Fibroblast of pulmonary artery (primary cell): ENCODE measurements at regions not wholly inside any gene's neighbourhood (a gene's known extent, or its start where the extent isn't known, plus 50 kb on each side); places are given as distances from the start of the nearest gene placed in this dataset.

ENCODE experiments used
- DNase-seq: peaks from one replicate; pipeline ENCODE4 v3.0.0-alpha.2; 2010; ENCODE audit warnings: low read depth
- H3K4me3 ChIP-seq: replicated peaks from 2 replicates; pipeline ENCODE4 v1.5.1; 2011; ENCODE audit warnings: low read depth, mild to moderate bottlenecking, control low read depth, low read length, moderate library complexity
- TF ChIP-seq, protein P1 (sequence below): IDR thresholded peaks from 2 replicates; pipeline ENCODE4 v1.5.1; 2011; ENCODE audit warnings: mild to moderate bottlenecking, control low read depth, low read length, inconsistent platforms; ENCODE audit errors: missing control alignments

GRCh38 chr3:168608926-168609325 lies 513.2 kb upstream of the GOLIM4 start:
- DNase-seq, result no peak
- TF ChIP-seq, protein P1, sequence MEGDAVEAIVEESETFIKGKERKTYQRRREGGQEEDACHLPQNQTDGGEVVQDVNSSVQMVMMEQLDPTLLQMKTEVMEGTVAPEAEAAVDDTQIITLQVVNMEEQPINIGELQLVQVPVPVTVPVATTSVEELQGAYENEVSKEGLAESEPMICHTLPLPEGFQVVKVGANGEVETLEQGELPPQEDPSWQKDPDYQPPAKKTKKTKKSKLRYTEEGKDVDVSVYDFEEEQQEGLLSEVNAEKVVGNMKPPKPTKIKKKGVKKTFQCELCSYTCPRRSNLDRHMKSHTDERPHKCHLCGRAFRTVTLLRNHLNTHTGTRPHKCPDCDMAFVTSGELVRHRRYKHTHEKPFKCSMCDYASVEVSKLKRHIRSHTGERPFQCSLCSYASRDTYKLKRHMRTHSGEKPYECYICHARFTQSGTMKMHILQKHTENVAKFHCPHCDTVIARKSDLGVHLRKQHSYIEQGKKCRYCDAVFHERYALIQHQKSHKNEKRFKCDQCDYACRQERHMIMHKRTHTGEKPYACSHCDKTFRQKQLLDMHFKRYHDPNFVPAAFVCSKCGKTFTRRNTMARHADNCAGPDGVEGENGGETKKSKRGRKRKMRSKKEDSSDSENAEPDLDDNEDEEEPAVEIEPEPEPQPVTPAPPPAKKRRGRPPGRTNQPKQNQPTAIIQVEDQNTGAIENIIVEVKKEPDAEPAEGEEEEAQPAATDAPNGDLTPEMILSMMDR, result no peak
- no peak overlapping the region for H3K4me3 ChIP-seq

DNA sequence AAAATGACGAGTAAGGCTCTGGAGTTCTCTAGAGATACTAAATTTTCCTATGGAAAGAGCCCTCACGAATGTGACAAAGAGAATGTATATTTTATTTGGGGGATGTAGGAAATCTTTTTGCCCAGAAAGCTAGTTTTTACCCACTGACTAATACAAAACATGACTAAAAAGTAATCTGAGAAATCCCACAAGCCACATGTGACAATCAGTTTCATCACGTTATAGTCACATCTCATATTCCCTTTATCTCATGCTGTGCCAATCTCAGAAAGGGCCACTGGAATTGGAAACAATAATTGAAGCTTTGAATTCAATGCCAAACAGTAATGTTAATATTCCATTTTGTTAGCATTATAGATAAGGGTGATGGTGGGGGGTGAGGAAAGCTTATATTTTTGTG lies 509.0 kb upstream of the GOLIM4 start:
- no peak for DNase-seq
- no peak overlapping the region for H3K4me3 ChIP-seq
- TF ChIP-seq, protein P1, result no peak

DNA sequence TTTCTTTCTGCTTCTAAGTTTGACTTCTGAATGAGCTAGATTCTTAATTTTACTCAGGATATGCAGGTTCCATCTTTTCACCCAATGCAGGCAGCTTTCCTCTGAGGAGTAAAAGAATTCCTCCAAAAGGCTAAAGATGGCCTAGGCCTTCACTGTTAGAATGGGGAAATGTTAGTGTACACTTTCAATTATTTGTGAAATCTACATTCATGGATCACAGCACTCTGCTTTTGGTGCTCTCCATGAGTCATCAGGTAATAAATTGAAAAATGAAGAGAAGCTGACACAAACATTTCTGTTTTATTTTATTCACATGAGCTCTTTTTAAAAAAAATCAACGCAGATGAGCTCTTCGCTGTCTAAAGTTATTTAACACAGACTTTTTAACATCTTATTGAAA lies 502.5 kb upstream of the GOLIM4 start:
- no peak overlapping the region for H3K4me3 ChIP-seq
- DNase-seq, result no peak
- TF ChIP-seq, protein P1, result no peak

DNA sequence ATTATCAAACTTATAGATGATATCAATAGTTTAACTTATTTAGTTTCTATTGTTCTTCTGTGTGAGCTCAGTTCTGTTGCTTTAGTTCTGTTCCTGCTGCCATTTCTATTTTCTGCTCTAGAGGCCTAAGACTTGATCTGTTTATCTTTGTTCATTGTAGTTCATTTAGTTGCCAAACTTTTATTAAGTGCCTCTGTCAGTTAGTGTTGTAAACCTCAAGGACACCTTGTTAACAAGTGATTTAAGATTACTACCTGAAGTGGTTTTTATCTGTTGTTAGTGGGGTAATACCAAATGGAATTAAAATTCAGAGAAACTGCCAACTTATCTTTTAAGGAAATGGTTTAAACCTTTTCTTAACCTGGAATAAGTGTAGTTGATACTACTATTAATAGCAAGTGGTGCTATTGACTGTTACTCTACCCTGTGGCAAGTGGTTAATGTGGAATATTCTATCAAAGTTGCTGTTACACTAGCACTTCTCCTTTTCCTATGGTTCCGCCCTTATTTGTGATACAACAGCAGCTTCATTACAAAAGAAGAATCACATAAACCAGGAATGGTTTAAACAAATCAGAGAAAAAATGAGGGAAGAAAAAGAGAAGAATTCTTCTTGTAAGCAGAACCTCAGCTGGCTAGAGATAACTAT lies 500.6 kb upstream of the GOLIM4 start:
- H3K4me3 ChIP-seq, result no peak overlapping the region
- TF ChIP-seq, protein P1, result no peak
- no peak for DNase-seq

DNA sequence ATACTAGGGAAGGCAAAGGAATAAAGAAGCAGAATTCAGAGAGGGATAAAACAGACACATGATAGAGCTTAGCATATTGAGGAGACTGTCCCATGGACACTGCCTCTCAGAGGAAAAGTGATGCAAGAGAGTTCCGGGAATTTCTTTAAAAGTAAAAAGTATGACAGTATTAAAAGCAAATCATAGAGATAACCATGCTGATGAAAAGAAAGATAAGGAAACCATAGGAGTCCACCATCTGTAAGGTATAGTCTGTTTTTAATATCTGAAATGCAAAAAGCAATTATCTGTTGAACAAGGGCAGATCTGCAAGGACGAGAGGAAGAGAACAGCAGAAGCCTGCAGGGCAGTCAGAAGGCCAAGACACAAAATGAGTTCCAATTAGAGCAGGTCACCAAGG lies 495.9 kb upstream of the GOLIM4 start:
- DNase-seq, result no peak
- TF ChIP-seq, protein P1, result no peak
- no peak overlapping the region for H3K4me3 ChIP-seq

DNA sequence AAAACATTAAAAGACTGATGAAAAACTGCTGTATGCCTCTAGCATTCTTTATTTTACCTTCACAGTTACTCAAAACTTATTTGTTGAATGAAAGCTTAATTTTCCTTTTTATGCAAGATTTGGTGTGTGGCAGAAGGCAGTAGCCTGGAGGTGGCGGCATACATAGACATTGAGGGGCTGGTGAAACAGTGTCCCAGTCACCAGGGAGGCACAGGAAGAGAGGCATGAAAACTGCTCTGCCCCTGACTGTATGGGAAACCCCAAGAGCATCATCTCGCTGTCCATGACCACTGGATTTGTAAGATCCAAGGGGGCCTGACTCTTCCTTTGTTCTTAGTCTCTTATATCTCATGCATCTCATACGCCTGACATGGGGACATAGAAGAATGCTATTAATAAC lies 493.7 kb upstream of the GOLIM4 start:
- no peak overlapping the region for H3K4me3 ChIP-seq
- TF ChIP-seq, protein P1, result no peak
- DNase-seq, result no peak

- no peak overlapping the region for H3K4me3 ChIP-seq
- TF ChIP-seq, protein P1, result no peak
- no peak for DNase-seq
Measured at GRCh38 chr3:168585544-168585943, 489.8 kb upstream of the GOLIM4 start.
